H1 (cell line): ENCODE measurements at regions not wholly inside any gene's neighbourhood (a gene's known extent, or its start where the extent isn't known, plus 50 kb on each side); places are given as distances from the start of the nearest gene placed in this dataset.

Source experiments
- CTCF ChIA-PET: fragments of 300-600 bp; sonication (Branson Sonifier 250); formaldehyde crosslinking; loops from one replicate; lab custom pipeline; 2021; ENCODE audit not compliant: partially characterized antibody; lab: Charles Lee
- POLR2A ChIA-PET: fragments of 300-600 bp; sonication (Branson Sonifier 250); formaldehyde crosslinking; loops from one replicate; lab custom pipeline; 2021; ENCODE audit warnings: inconsistent platforms; ENCODE audit not compliant: partially characterized antibody; lab: Charles Lee
- DNase-seq, 2 experiments: peaks; one replicate each; pipeline versions ENCODE4 v3.0.0 to v3.0.0-alpha.2; 2010 to 2022; ENCODE audit warnings: low spot score in 2 of 2, low read depth in 1 of 2, mixed read lengths in 1 of 2
- FAIRE-seq: peaks from 2 replicates; lab custom pipeline; 2011; peaks lifted over from hg19 to GRCh38; lab: Jason Lieb, UNC
- H2AFZ ChIP-seq: 2 replicates; pipeline ENCODE4 v1.8.1; 2012; ENCODE audit warnings: low read length, inconsistent platforms
- H2AK5ac ChIP-seq: 2 replicates; pipeline ENCODE4 v1.6.1; 2013; ENCODE audit warnings: low read depth, low read length
- H2BK120ac ChIP-seq: replicated peaks from 2 replicates; pipeline ENCODE3; 2013; ENCODE audit warnings: low read depth, low read length, inconsistent platforms
- H2BK12ac ChIP-seq: 2 replicates; pipeline ENCODE4 v1.6.1; 2013; ENCODE audit warnings: low read depth, low read length
- H2BK15ac ChIP-seq: 2 replicates; pipeline ENCODE4 v1.6.1; 2013; ENCODE audit warnings: low read length
- H2BK20ac ChIP-seq: 2 replicates; pipeline ENCODE4 v1.6.1; 2013; ENCODE audit warnings: low read length
- H2BK5ac ChIP-seq: 2 replicates; pipeline ENCODE4 v1.6.1; 2013; ENCODE audit warnings: low read depth, low read length
- H3K14ac ChIP-seq: 2 replicates; pipeline ENCODE4 v1.6.1; 2013; ENCODE audit warnings: inconsistent platforms; ENCODE audit not compliant: insufficient read length
- H3K18ac ChIP-seq: 2 replicates; pipeline ENCODE4 v1.6.1; 2013; ENCODE audit warnings: low read length; ENCODE audit errors: extremely low read depth
- H3K23ac ChIP-seq: 2 replicates; pipeline ENCODE4 v1.6.1; 2013; ENCODE audit warnings: inconsistent platforms; ENCODE audit not compliant: insufficient read length
- H3K23me2 ChIP-seq: 2 replicates; pipeline ENCODE4 v1.6.1; 2013; ENCODE audit warnings: low read depth, low read length
- H3K27ac ChIP-seq: 2 replicates; pipeline ENCODE4 v1.6.1; 2011; ENCODE audit warnings: low read depth, low read length, inconsistent platforms
- H3K27me3 ChIP-seq, 4 experiments: replicated peaks in 1 of 4; 1 replicate in 1 of 4; 2 replicates in 3 of 4; pipeline versions ENCODE4 v1.6.1 to v1.8.1; 2011 to 2013; ENCODE audit warnings: low read length in 3 of 4, mild to moderate bottlenecking in 3 of 4, inconsistent platforms in 2 of 4, mixed read lengths in 2 of 4, moderate library complexity in 1 of 4; ENCODE audit not compliant: control insufficient read depth in 3 of 4, insufficient read depth in 3 of 4; ENCODE audit errors: extremely low read depth in 1 of 4
- H3K36me3 ChIP-seq, 4 experiments: 2 replicates each; pipeline versions ENCODE4 v1.6.1 to v1.8.1; 2011 to 2013; ENCODE audit warnings: mild to moderate bottlenecking in 4 of 4, low read length in 3 of 4, moderate library complexity in 2 of 4, control low read depth in 1 of 4, inconsistent platforms in 1 of 4; ENCODE audit not compliant: insufficient read depth in 4 of 4, control insufficient read depth in 2 of 4
- H3K4ac ChIP-seq: replicated peaks from 2 replicates; pipeline ENCODE3; 2013; ENCODE audit warnings: low read length, low read depth, mixed read lengths, inconsistent platforms; ENCODE audit not compliant: insufficient read length
- H3K4me1 ChIP-seq, 4 experiments: replicated peaks in 1 of 4; 1 replicate in 1 of 4; 2 replicates in 3 of 4; pipeline versions ENCODE4 v1.6.1 to v1.8.1; 2011 to 2013; ENCODE audit warnings: low read length in 3 of 4, inconsistent platforms in 2 of 4, mixed read lengths in 1 of 4; ENCODE audit not compliant: insufficient read depth in 4 of 4, control insufficient read depth in 3 of 4
- H3K4me2 ChIP-seq, 2 experiments: 2 replicates each; pipeline versions ENCODE4 v1.6.1 to v1.8.1; 2011 to 2013; ENCODE audit warnings: low read depth in 2 of 2, low read length in 2 of 2, control low read depth in 1 of 2, inconsistent platforms in 1 of 2, mild to moderate bottlenecking in 1 of 2; ENCODE audit not compliant: insufficient read depth in 1 of 2
- H3K4me3 ChIP-seq, 4 experiments: fragments of 200-600, 300-600 bp in 1 of 4; sonication (generic), shearing (Covaris generic), sonication (Bioruptor Twin) in 1 of 4; 2 replicates each; pipeline versions ENCODE4 v1.5.1 to v1.8.1; 2011 to 2016; ENCODE audit warnings: low read length in 4 of 4, low read depth in 3 of 4, control low read depth in 2 of 4, inconsistent platforms in 2 of 4, mild to moderate bottlenecking in 2 of 4, mixed read lengths in 1 of 4, moderate library complexity in 1 of 4; ENCODE audit not compliant: insufficient read depth in 2 of 4; ENCODE audit errors: extremely low read depth in 1 of 4
- H3K56ac ChIP-seq: replicated peaks from 2 replicates; pipeline ENCODE3; 2013; ENCODE audit warnings: low read depth, mild to moderate bottlenecking, mixed read lengths, low read length, inconsistent platforms; ENCODE audit not compliant: insufficient read length
- H3K79me1 ChIP-seq: 2 replicates; pipeline ENCODE4 v1.6.1; 2013; ENCODE audit warnings: low read depth, low read length, control low read depth
- H3K79me2 ChIP-seq, 2 experiments: 2 replicates each; pipeline versions ENCODE4 v1.6.1 to v1.8.1; 2012 to 2013; ENCODE audit warnings: low read length in 2 of 2, mild to moderate bottlenecking in 2 of 2, inconsistent platforms in 1 of 2; ENCODE audit not compliant: insufficient read depth in 2 of 2, control insufficient read depth in 1 of 2
- H3K9ac ChIP-seq, 4 experiments: replicated peaks in 1 of 4; 1 replicate in 1 of 4; 2 replicates in 3 of 4; pipeline versions ENCODE4 v1.6.1 to v1.8.1; 2011 to 2013; ENCODE audit warnings: low read depth in 3 of 4, low read length in 3 of 4, control low read depth in 2 of 4, mild to moderate bottlenecking in 2 of 4, moderate library complexity in 2 of 4, inconsistent platforms in 1 of 4; ENCODE audit errors: extremely low read depth in 1 of 4
- H3K9me3 ChIP-seq, 2 experiments: 2 replicates each; pipeline versions ENCODE4 v1.6.1 to v1.8.1; 2012 to 2013; ENCODE audit warnings: mild to moderate bottlenecking in 2 of 2, moderate library complexity in 2 of 2, control low read depth in 1 of 2, inconsistent platforms in 1 of 2, low read depth in 1 of 2, low read length in 1 of 2, mixed read lengths in 1 of 2; ENCODE audit not compliant: insufficient read depth in 2 of 2
- H4K20me1 ChIP-seq, 2 experiments: replicated peaks in 1 of 2; 2 replicates each; pipeline versions ENCODE3 to v1.8.1; 2011 to 2013; ENCODE audit warnings: inconsistent platforms in 2 of 2, low read length in 2 of 2, mild to moderate bottlenecking in 1 of 2; ENCODE audit not compliant: insufficient read depth in 2 of 2, control insufficient read depth in 1 of 2
- H4K5ac ChIP-seq: 2 replicates; pipeline ENCODE4 v1.6.1; 2013; ENCODE audit warnings: low read length, low read depth, mixed read lengths, inconsistent platforms; ENCODE audit not compliant: insufficient read length
- H4K8ac ChIP-seq: 2 replicates; pipeline ENCODE4 v1.8.0; 2013; ENCODE audit warnings: mild to moderate bottlenecking, moderate library complexity, low read length, inconsistent platforms; ENCODE audit not compliant: insufficient read depth; ENCODE audit errors: extremely low read depth
- H4K91ac ChIP-seq: replicated peaks from 2 replicates; pipeline ENCODE3; 2013; ENCODE audit warnings: low read length, mixed read lengths, inconsistent platforms; ENCODE audit not compliant: insufficient read length
- BCL11A ChIP-seq, 2 experiments: IDR thresholded peaks; one replicate each; pipeline ENCODE4 v1.6.1; 2011; ENCODE audit warnings: low read depth in 2 of 2, low read length in 2 of 2, mild to moderate bottlenecking in 2 of 2
- CREB1 ChIP-seq: IDR thresholded peaks from 2 replicates; pipeline ENCODE4 v1.6.1; 2012; ENCODE audit warnings: inconsistent platforms
- CTBP2 ChIP-seq: IDR thresholded peaks from 2 replicates; pipeline ENCODE4 v1.7.0; 2011; ENCODE audit warnings: borderline replicate concordance, mild to moderate bottlenecking, moderate library complexity, mixed read lengths, low read length; ENCODE audit not compliant: insufficient read depth, insufficient read length
- EZH2 ChIP-seq: fragments of 200-600 bp; sonication (generic); IDR thresholded peaks from 2 replicates; pipeline ENCODE4 v1.7.1; 2012; ENCODE audit warnings: low read depth, mild to moderate bottlenecking, moderate library complexity, low read length, inconsistent platforms; ENCODE audit not compliant: severe bottlenecking
- FOSL1 ChIP-seq: IDR thresholded peaks from 2 replicates; pipeline ENCODE4 v1.6.1; 2011; ENCODE audit warnings: mild to moderate bottlenecking, low read depth, low read length, moderate library complexity; ENCODE audit not compliant: insufficient read depth
- GTF2F1 ChIP-seq: IDR thresholded peaks from 2 replicates; pipeline ENCODE4 v1.6.1; 2012; ENCODE audit warnings: low read depth, low read length, improper control_type of control experiment, borderline replicate concordance
- KDM1A ChIP-seq: fragments of 200-600, 300-600 bp; sonication (generic); IDR thresholded peaks from 2 replicates; pipeline ENCODE4 v1.7.1; 2016; ENCODE audit warnings: mild to moderate bottlenecking, low read length, borderline replicate concordance
- MAFK ChIP-seq: IDR thresholded peaks from 2 replicates; pipeline ENCODE4 v1.6.1; 2012; ENCODE audit warnings: low read depth, mild to moderate bottlenecking, improper control_type of control experiment, low read length
- POLR2A ChIP-seq, 2 experiments: IDR thresholded peaks; 1 replicate in 1 of 2; 2 replicates in 1 of 2; pipeline ENCODE4 v1.6.1; 2011; ENCODE audit warnings: low read depth in 2 of 2, low read length in 2 of 2, mild to moderate bottlenecking in 2 of 2; ENCODE audit errors: control extremely low read depth in 1 of 2
- POLR2AphosphoS5 ChIP-seq: IDR thresholded peaks from 2 replicates; pipeline ENCODE4 v1.6.1; 2011; ENCODE audit warnings: low read depth, low read length
- POU5F1 ChIP-seq: IDR thresholded peaks from 2 replicates; pipeline ENCODE4 v1.6.1; 2011; ENCODE audit warnings: low read depth, mild to moderate bottlenecking, low read length, moderate library complexity
- RBBP5 ChIP-seq: IDR thresholded peaks from 2 replicates; pipeline ENCODE4 v1.7.1; 2012; ENCODE audit warnings: low read depth, mild to moderate bottlenecking, inconsistent platforms, low read length, moderate library complexity, borderline replicate concordance
- RFX5 ChIP-seq: IDR thresholded peaks from 2 replicates; pipeline ENCODE4 v1.6.1; 2011; ENCODE audit warnings: low read depth, low read length, improper control_type of control experiment, borderline replicate concordance
- SIN3A ChIP-seq, 2 experiments: IDR thresholded peaks in 1 of 2; conservative IDR thresholded peaks in 1 of 2; 2 replicates each; pipeline ENCODE4 v1.6.1; 2011 to 2012; ENCODE audit warnings: low read length in 2 of 2, improper control_type of control experiment in 1 of 2, low read depth in 1 of 2, mild to moderate bottlenecking in 1 of 2
- SRF ChIP-seq: IDR thresholded peaks from 2 replicates; pipeline ENCODE4 v1.6.1; 2011; ENCODE audit warnings: mild to moderate bottlenecking, low read depth, low read length, moderate library complexity
- ZNF274 ChIP-seq: IDR thresholded peaks from 2 replicates; pipeline ENCODE4 v1.7.0; 2012; ENCODE audit warnings: low read length, borderline replicate concordance; ENCODE audit errors: extremely low read depth
- WGBS, 2 experiments: shearing (Covaris generic) in 1 of 2; methylation state at CpG; one replicate each; pipeline versions ENCODE4 v1.1.6 to v1.1.7; 2013 to 2015; ENCODE audit warnings: low lambda C conversion rate in 2 of 2, mixed read lengths in 2 of 2, inconsistent platforms in 1 of 2, low coverage in 1 of 2, missing lambda C conversion rate in 1 of 2; ENCODE audit not compliant: insufficient replicate concordance in 2 of 2, insufficient coverage in 1 of 2, insufficient read length in 1 of 2; ENCODE audit errors: extremely low coverage in 1 of 2, missing lambda C conversion rate in 1 of 2; 5-methylcytosine and 5-hydroxymethylcytosine counted together

DNA sequence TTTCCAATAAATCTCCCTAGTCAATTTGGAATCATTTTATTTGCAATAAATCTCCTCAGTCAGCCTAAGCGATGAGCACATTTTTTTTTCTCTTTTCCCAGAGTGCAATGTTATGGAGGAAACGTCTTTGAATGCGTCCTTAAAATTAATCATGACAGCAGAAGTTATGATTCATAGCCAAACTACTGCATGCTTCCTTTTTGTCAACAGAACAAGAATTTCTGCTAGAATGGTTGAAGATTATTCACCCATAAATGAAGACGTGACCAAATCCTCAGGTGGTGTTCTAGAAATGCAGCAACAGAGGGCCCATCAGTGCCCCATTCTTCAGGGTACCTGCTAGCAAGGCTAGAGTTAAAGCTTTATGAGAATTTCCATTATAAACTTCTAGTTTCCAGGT, 407.9 kb upstream of the PKN2 start:
- Histone ChIP-seq H3K9ac (no peak overlapping the region), H4K5ac (no peak overlapping the region), H3K23ac (no peak overlapping the region), H3K4ac (no peak overlapping the region), H3K18ac (no peak overlapping the region), H3K79me2 (no peaks in the 10 kb centered on the region), H4K8ac (no peak overlapping the region), H3K27ac (no peak overlapping the region), H2BK20ac (no peak overlapping the region), H3K9me3 (no peaks in the 10 kb centered on the region), H2BK15ac (no peak overlapping the region), H2AK5ac (no peak overlapping the region), H3K4me2 (no peak overlapping the region), H3K14ac (no peak overlapping the region), H3K23me2 (no peaks in the 10 kb centered on the region), H3K36me3 (no peaks in the 10 kb centered on the region), H3K56ac (no peak overlapping the region), H2BK5ac (no peak overlapping the region), H2BK12ac (no peak overlapping the region), H3K4me3 (no peak overlapping the region), H3K4me1 (no peaks in the 10 kb centered on the region), H3K27me3 (no peaks in the 10 kb centered on the region), H2BK120ac (no peak overlapping the region), H4K91ac (no peak overlapping the region), H2AFZ (no peak overlapping the region), H4K20me1 (no peaks in the 10 kb centered on the region), H3K79me1 (no peaks in the 10 kb centered on the region)
- no peak for FAIRE-seq
- 97% methylated on average over 4 of the region's 4 CpGs; no CpG with 5 or more reads in 1 of the 2 experiments for WGBS, 2 experiments
- ChIA-PET POLR2A (no interaction called here), CTCF (interaction anchor here (1.1 kb wide), 1 partner anchor 95 kb away, joined by 3 read pairs; no protein-coding TSS in a partner anchor)
- no peak for DNase-seq
- no peak for TF ChIP-seq POU5F1
- no peak for TF ChIP-seq CTBP2
- TF ChIP-seq RBBP5 = no peak
- no peak for TF ChIP-seq FOSL1
- no peak for TF ChIP-seq BCL11A (IDR thresholded peaks at IDR 0.05; ENCODE audit: low read depth in 2 of 2, low read length in 2 of 2)
- TF ChIP-seq RFX5 = no peak
- no peak for TF ChIP-seq SIN3A (conservative IDR thresholded peaks at IDR 0.05 in 1 of 2, IDR thresholded peaks at IDR 0.05 in 1 of 2; ENCODE audit: low read depth in 1 of 2, low read length in 2 of 2)
- TF ChIP-seq EZH2 = no peak
- no peak for TF ChIP-seq SRF
- no peak for TF ChIP-seq MAFK
- no peak for TF ChIP-seq CREB1
- TF ChIP-seq POLR2AphosphoS5 = no peak
- TF ChIP-seq ZNF274 = no peak
- no peak for TF ChIP-seq KDM1A
- no peak for TF ChIP-seq POLR2A (IDR thresholded peaks at IDR 0.05; ENCODE audit: control extremely low read depth in 1 of 2, low read depth in 2 of 2, low read length in 2 of 2)
- TF ChIP-seq GTF2F1 = no peak
